SKM-1 (cell line): ENCODE measurements at regions not wholly inside any gene's neighbourhood (a gene's known extent, or its start where the extent isn't known, plus 50 kb on each side); places are given as distances from the start of the nearest gene placed in this dataset.
"Not testable (repeated sequence)": the region's sequence is repeated elsewhere in the genome, so short reads cannot be mapped to it uniquely, and the experiment has no call there.

Source experiments
- DNase-seq: peaks from one replicate; lab custom pipeline; 2025; ENCODE audit not compliant: unreplicated experiment; lab: John Stamatoyannopoulos, UW

DNA sequence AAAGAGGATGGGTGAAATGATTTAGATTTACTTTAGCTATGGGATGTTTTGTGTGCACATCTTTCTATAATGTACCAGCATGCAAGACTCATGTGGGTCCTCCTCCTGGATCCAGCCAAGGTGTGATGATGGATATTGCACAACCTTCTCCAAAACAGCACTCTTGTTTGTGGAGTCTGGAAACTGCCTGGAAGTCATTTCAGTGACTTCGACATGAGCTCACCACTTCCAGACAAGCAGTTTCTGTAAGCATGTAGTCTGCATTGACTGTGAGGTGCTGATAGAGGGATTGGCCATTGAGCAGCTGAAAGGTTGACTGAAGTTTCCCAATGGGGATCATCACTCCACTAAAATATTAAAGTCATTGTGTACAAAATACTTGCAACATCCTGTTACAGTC is 154.0 kb downstream of the TRIB2 start:
- DNase-seq, result no peak

DNA sequence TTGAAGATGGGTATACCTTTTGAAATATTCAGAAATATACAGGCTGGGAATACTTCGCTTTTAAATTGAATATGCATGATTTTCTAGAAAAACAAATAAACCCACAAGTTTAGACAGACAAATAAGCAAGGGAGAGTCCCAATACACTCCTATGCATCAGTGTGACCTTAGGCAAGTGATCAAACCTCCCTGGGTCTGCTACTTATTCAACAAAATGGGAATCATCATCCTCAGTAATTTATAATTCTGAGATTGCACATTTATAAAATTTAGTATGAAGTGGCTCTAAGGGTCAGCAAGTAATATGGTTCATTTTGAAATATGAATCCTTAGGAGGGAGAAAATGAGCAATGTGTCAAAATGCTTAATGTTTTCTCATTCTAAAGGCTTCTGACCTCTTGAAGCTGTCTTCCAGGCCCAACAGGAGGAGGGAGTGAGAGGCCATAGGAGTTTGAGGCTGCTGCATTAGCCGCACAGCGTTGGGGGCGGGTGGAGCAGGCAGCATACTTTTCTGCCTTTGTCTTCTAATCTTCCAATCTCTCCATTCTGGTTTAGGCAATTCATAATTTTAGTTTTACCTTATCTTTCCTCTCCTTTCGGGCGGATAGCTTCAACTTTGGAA is 155.1 kb downstream of the TRIB2 start:
- no peak for DNase-seq

DNA sequence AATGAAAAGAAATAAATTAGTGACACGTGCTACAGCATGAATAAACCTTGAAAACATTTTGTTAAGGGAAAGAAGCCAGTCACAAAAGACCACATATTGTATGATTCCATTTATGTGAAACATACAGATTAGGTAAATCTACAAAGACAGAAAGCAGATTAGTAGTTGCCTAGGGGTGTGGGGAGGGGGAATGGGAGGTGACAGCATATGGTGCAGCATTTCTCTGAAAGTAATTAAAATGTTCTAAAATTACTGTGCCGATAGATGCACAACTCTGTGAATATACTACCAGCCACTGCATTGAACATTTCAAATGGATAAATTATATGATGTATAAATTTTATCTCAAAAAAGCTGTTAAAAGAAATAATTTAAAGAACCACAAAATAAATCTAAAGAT is 161.0 kb downstream of the TRIB2 start:
- DNase-seq, result no peak

DNA sequence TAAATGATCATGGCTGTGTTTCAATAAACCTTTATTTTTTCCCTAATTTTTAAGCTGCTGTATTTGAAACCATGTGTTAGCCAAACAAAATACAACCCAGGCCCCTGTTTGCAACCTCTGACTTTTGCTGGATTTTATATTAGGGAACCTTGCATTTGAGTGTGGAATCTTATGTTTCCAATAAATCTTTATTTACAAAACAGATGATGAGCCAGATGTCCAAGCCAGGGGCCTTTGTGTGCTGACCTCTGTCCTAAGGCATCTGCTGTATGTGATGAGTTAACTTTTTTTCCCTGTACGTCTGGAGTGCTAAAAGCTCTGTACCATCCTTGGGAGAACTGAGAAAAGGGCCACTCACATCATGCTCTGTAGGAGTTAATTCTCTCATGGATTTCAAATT is 162.9 kb downstream of the TRIB2 start:
- no peak for DNase-seq

DNA sequence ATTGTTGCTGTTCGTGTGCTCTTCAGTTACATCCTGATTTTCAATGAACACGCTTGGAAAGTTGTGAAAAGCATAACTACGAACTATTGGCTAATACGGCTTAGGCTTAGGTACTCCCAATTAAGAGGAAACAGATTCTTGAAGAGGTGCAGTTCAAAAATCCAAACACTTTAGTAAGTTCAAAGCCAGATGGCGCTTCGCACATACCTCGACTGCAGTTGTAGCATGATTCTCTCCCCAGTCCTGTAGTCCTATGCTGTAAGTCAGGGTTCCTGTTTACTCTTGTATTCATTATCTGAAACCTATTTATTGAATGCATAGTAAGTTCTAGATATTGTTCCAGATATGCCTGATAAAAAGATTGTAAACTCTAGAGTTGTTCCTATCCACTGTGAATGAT is 165.2 kb downstream of the TRIB2 start:
- DNase-seq, result no peak

DNA sequence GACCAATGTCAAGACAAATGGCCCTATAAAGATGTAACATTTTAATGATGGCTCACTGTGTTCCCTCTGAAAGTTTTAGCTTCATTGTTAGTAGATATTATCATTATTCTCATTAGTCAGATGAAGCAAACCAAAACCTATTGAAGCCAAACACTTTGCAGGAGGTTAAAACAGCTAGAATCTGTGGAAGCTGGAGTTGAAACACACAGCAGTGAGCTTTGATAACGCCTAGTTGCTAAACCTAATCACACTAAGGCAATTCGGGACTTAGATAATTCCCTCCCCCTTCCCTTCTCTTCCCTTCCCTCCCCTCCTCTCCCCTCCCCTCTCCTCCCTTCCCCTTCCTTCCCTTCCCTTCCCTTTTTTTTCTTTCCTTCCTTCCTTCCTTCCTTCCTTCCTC is 165.7 kb downstream of the TRIB2 start:
- no peak for DNase-seq

DNA sequence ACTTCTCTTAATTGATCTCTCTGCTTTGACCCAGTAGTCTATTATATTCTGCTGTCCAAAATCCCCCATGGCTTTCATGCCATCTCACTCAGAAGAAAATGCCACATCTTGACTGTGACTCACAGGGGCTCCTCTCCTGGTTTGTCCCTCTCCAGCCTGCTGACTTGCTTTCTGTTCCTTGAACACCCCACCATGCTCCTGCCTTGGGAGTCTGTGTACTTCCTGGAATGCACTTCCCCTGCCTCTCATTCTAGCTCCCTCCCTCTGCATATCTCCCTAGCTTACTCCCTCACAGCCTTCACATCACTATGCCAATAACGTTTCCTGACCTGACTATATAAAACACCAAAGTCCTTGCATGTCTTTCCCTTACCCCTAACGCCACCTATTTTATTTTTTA is 167.2 kb downstream of the TRIB2 start:
- no peak for DNase-seq

DNA sequence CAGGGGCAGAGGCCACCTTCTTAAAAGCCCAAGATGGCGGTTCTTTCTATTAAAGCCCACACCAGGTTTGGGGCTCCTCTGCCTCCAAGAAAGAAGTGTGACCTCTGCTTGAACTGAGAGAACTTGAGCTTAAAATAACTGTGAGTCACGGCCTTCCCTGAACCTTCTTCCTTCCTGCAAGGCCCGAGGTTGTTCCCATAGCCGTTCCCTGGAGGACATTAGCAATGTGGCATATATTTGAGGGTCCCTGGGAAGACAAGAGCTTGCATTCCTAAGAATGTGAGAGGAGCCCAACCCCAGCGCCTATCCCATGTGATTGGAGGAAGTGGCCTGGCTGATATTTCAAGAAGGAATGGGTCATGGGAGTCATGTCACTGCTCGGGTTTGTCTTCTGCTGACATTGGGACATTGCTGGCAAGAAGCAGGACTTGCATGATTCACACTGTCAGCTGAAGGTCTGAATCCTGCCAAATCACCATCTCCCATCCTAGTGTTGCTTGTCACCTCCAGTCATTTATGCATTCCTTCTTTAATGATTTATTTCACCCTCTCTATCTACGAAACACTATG is 168.1 kb downstream of the TRIB2 start:
- DNase-seq, result peak; percentile 40

DNA sequence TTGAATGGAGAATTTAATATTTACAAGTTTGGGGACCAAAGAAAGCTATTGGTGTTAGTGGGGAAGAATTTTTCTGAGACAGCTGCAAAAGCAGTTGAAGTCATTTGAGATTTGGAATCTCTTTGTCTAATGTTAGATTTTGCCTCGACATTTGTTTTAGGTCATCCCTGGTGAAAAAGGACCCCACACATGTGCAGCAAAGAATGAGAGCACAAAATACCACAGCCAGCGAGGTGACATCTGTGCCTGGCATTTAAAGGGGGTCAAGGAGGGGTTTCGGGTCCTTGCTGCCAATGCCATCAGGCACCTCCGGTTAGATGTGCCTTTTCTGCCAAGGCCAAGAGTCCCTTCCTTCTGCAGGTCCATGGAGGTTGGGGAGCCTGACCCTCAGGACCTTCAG is 173.3 kb downstream of the TRIB2 start:
- DNase-seq, result no peak

DNA sequence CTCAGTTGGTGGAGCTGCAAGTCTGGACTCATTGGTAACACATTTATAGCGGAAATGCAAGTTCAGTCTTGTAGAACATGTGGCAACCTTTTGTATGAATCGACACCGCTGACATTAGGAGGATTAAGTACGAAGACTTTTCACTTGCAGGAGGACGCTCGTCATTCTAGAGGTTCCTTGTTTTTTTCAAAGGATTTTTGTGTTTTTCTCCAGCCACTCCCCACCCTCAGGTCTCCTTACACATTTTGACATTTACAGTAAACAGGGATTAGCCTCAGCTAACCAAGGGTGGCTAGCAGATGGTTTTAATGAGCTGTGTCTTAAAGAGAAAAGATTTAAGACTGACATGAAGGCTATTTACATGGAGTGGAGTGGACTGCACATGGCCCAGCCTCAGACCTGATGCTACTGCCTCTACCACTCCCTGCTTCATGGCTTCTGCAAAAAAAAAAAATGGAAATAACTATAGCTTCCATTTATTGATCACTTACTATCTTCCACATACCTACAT is 173.8 kb downstream of the TRIB2 start:
- DNase-seq, result no peak

DNA sequence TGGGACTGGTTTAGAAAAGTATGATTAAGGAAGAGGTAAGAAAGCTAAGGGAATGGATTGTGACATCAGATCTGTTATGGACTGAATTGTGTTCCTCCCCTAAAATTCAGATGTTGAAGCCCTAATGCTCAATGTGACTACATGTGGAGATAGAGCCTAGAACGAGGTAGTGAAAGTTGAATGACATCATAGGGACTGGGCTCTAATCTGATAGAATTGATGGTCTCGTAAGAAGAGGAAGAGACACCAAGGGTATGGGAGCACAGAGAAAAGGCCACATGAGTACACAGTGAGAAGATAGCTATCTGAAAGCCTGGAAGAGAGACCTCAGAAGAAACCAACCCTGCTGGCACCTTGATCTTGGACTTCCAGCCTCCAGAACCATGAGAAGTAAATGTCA is 178.3 kb downstream of the TRIB2 start:
- no peak for DNase-seq

DNA sequence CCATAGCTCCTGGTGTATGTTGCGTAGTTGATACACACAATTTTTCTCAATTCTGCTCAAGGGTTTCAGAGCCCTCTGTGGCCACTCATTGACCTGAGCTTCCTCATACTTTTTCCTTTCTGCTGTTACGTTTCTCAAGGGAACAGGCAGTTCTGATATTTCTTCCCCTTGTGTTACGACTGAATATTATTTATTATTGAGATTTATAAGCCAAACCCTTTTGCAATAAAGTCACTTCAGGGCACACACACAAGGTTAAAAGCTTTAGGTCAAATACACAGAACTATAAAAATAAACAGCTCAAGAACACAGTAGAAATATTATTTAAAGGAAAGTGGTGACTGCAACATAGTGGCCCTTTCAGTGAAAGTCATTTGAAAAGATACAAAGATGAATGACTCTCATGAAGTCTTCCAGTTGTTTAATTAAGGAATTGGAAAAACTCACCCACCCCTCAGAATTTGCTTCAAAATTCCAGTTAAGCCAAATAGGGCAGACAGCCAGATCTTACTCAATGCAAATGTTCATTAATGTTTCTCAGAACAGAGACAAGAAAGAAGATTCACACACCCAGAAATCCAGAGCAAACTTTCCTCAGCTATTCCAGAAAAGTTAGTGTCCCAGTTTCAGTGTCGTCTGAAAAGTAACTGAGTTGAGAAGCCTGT is 179.7 kb downstream of the TRIB2 start:
- DNase-seq, result no peak

DNA sequence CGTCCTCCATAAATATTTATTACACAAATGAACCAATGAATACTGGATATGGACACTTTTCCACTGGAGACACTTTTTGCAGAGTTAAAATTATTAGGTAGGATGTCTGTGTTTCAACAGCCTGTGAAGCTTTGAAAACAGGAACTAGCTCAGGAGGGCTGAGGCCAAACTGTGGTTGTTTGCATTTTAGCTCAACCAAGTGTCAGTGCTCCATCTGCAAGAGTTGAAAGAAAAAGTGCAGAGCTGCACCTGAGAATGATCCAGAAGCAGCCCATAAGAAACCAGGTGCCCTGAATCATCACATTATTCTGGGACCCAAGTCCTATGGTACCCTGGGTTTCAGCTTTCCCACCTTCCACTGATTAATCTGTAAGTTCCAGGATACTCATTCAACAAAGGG is 180.4 kb downstream of the TRIB2 start:
- DNase-seq, result peak; percentile 23

DNA sequence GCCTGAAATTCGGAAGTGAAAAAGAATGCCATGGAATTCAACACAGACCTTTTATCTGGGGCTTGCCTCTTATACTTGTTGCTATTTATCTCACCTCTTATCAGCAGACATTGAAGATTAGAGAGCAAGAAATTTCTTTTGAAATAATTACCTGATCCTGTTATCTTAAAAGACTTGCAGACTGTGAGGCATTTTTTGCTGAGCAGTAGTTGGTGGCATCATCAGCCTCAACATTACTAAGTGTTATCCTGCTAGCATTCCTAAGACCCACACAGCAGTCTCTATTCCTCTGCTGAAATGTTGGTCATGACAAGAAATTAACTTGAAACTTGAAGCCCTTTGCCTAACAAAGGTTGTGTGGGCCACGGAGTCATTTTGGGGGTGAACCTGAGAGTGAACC is 186.5 kb downstream of the TRIB2 start:
- DNase-seq, result no peak

DNA sequence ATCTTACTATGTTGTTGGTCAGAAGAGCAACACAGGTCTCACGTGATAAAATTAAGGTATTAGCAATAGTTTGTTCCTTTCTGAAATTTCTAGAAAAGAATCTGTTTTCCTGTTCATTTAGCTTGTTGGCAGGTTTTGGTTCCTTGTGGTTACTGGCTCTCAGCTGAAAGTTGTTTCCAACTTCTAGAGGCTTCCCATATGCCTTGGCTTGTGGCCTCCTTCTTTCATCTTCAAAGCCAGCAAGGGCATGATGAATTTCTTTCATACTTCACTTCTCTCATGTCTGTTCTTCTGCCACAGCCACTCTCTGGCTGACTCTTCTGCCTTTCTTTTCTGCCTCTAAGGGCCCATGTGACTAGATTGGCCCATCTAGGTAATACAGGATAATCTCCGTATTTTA is 193.7 kb downstream of the TRIB2 start:
- DNase-seq, result no peak

DNA sequence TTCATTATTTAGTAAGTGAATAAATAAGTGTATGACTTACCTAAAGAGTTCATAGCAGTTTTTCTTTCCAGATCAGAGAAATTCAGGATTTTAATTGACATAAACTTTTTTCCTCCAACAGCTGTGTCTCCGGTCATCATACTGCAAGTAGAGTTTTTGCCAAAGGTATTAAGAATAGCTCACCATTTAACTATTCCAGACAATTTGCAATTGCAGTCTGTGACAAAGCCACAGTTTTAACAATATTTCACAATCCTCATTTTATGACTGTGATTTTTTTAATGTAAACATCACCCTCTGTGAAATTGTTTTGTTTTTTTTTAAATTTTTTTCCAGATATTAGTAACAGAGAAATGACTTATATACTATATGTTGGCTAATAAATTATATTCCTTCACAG is 199.1 kb downstream of the TRIB2 start:
- no peak for DNase-seq

DNA sequence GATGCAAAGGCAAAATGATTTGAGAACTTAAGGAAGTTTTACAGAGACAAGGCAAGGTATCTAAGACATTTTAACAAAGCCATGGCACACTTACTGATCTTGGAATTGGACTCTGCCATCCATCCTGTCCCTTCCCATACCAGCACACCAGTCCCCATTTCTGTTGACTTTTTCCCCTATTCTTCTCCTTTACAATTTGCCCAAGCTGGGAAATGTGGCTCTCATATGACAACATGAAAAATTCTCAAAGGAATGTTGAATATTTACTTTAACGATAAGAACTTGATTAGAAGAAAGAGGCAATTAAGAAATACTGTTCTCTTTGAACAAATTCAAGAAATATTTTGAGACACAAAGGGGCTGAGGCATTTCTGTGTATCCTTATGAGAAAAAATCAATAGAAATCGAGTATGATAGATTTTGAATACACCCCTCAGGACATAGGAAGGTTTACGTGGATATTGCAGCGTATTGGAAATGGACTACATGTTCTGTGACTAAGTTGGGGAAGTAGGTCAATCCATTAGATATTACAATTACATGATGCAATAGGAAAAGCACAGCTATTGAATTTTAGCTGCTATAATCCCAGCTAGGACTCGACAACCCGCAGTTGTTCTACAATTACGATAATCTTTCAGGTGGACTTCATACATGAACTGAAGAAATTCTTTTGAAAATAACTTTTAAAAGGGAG is 201.6 kb downstream of the TRIB2 start:
- no peak for DNase-seq

DNA sequence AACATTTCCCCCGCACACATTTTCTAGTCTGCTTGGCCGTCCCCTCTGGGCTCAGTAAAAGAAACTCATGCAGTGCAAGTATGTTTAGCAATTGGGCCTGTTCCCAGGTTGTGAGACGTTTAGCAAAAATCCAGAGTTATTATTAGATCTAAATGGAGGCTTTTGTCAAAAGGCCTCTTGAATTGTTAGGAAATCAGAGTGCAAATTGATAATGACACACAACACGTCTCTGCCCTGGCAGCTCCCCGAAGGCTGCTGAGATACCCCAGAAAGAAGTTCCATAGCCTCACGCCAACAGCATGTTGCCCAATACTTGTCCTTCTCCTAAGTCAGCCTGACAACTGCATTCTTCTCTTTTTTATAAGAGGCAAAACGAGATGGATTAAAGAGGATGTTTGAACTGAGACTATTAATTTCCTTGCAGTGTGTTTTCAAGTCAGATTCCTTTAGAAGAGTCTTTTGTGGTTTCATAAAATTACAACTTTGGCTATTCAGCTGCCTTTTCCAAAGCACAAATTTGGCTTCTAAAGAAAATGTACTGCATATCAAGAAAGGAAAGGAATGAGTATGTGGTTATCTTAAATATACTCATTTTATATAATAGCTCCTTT is 202.2 kb downstream of the TRIB2 start:
- DNase-seq, result no peak

DNA sequence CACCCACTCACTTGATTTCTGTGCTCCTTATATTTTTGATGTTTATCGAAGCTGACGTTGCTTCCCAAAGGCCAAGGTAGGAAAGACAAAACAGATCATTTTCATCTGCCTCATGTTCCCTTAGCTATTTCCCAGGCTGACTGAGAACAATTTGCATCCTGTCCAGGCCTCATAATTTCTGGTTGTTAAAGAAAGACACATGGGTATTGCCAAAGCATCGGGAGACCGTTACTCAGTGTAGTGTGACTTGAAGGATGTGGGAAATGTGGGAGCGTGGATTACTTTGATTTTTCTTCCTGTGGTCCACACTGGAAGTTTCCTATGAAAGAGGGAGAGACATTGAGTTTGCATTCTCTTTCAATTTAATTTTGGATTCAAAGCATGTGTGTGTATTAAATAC is 204.6 kb downstream of the TRIB2 start:
- no peak for DNase-seq

DNA sequence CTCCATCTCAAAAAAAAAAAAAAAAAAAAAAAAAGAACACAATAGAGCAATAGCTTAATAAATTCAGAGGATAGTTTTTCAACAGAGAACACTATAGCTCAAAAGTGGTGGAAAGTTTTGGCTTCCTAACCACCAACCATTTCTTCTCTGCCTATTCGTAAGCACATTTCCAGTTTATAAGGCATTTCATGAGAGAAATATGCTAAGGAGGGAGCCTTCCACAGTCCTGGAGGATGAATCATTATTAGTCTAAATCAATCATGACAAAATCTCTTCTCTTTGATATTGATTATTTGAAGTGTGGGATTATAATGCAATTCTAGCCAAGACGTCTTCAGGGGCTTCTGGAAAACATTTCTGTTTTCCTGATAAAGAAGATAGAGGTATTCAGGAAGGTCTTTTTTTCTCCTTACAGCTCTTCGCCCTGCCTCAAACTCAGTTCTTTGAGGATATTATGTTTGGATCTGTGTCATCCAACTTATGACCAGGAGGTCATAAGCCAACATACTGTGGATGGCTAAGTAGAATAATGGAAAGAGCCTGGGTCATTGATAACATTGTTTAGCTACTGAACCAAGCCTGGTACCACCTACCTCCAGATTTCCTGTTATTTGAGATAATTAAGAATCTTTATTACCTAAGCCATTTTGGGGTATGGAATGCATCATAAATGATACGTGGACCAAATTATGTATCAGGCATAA is 207.3 kb downstream of the TRIB2 start:
- DNase-seq, result no peak

DNA sequence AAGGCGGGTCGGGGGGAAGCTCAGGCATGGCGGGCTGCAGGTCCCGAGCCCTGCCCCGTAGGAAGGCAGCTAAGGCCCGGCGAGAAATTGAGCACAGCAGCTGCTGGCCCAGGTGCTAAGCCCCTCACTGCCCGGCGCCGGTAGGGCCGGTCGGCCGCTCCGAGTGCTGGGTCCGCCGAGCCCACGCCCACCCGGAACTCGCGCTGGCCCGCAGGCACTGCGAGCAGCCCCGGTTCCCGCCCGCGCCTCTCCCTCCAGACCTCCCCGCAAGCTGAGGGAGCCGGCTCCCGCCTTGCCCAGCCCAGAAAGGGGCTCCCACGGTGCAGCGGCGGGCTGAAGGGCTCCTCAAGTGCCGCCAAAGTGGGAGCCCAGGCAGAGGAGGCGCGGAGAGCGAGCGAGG is 209.9 kb downstream of the TRIB2 start:
- not testable (repeated sequence) for DNase-seq
